ENCODE measurements at regions not wholly inside any gene's neighbourhood (a gene's known extent, or its start where the extent isn't known, plus 50 kb on each side); places are given as distances from the start of the nearest gene placed in this dataset.

DNA sequence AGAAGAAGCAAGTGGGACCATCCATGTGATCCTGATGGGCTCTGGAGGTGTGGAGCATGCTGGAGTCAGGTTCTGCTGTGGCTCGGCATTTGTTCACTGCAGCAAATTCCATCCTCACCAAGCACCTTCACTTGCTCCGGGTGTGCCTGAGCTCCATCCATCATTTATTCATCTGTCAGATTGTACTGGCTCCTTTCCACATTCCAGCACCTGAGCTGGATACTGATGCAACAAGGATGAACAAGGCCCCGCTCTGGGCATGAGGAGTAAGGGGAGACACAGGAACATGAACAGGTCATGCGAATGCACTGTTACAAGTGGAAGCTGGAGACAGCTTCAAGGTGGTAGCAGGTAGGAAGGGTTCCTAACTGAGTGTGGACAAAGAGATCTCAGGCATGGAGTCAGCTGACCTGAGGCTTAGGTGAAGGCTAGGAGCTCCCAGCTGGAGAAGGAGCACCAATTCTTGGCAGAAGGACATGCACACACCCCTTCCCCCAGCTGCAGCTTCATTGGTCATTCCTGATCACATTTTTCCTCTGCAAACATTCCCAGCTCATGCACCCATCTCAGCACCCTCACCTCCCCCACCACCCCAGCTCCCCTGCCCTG, 133.7 kb upstream of the ZMIZ1 start:
- TF ChIP-seq, protein P1, sequence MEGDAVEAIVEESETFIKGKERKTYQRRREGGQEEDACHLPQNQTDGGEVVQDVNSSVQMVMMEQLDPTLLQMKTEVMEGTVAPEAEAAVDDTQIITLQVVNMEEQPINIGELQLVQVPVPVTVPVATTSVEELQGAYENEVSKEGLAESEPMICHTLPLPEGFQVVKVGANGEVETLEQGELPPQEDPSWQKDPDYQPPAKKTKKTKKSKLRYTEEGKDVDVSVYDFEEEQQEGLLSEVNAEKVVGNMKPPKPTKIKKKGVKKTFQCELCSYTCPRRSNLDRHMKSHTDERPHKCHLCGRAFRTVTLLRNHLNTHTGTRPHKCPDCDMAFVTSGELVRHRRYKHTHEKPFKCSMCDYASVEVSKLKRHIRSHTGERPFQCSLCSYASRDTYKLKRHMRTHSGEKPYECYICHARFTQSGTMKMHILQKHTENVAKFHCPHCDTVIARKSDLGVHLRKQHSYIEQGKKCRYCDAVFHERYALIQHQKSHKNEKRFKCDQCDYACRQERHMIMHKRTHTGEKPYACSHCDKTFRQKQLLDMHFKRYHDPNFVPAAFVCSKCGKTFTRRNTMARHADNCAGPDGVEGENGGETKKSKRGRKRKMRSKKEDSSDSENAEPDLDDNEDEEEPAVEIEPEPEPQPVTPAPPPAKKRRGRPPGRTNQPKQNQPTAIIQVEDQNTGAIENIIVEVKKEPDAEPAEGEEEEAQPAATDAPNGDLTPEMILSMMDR (IDR thresholded peaks at IDR 0.05; ENCODE audit: borderline replicate concordance, control extremely low read depth, extremely low read depth, insufficient read depth, missing control alignments): no peak
- no peak for DNase-seq (ENCODE audit: low spot score)
- in situ Hi-C loops (cut with MboI; ENCODE audit: low sequenced_read_pairs, unreplicated experiment): no loop called here

- no peak for DNase-seq (ENCODE audit: low spot score)
- in situ Hi-C loops (cut with MboI; ENCODE audit: low sequenced_read_pairs, unreplicated experiment): no loop called here
- TF ChIP-seq, protein P1 (IDR thresholded peaks at IDR 0.05; ENCODE audit: borderline replicate concordance, control extremely low read depth, extremely low read depth, insufficient read depth, missing control alignments): no peak
Measured at GRCh38 chr10:78935697-78936407, 132.9 kb upstream of the ZMIZ1 start.

DNA sequence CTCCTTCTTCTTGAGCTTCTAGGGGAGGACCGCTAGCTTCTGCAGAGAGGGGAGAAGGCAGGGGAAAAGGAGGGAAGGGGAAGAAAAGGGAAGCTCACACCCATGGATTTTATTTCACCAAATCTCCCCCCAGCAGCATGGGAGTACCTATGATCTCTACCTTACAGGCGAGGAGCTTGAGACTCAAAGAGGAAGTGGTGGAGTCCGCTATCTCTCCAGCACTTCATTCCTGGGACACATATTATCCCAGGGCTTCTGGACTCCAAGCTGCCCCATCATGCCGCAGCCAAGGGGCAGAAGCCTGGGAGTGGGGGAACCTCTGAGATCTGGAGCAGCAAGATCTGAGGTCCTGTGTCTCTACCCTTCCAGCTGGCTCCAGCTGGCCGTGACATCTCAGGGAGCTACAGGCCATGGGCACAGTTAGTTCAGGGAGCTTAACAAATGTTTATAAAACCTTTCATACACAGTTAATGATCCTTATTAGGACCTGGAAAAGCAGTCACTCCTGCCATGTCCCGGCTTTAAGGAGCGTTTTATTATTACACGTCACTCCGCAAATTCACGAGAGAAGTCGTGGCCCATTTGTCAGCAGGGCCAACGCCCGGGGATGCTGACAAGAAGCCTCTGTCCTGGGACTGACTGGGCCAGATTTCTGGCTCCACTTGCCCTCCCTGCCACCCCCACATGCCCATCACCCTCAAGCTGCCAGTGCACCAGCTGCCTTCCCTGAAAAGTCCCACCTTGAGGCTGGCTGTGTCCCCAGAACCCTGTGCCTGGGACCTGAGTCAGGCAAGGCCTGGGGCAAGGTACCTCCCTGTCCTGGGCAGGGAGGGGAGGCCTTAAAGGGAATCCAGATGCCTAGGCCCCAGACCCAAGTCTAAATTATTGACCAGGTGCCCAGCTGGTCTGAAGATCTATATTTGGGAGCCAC, 132.1 kb upstream of the ZMIZ1 start:
- in situ Hi-C loops (cut with MboI; ENCODE audit: low sequenced_read_pairs, unreplicated experiment): no loop called here
- no peak for DNase-seq (ENCODE audit: low spot score)
- TF ChIP-seq, protein P1 (IDR thresholded peaks at IDR 0.05; ENCODE audit: borderline replicate concordance, control extremely low read depth, extremely low read depth, insufficient read depth, missing control alignments): no peak

DNA sequence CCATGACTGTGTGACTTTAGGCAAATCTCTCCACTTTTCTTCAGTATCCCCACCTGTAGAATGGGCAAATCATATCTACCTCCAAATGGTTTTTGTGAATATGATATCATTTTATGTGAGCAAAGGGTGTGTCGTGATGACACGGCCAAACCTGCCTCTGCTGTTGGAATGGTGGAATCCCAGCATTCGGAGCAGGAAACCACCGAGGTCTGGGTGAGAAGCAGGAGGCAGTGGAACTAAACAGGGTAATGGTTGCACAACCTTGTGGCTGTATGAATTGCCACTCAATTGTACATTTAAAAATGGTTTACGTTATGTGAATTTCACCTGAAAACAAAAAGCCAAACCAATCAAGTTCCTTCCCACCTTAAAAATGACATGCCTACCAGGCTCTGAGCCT, 131.4 kb upstream of the ZMIZ1 start:
- DNase-seq (ENCODE audit: low spot score): no peak
- in situ Hi-C loops (cut with MboI; ENCODE audit: low sequenced_read_pairs, unreplicated experiment): no loop called here
- TF ChIP-seq, protein P1 (IDR thresholded peaks at IDR 0.05; ENCODE audit: borderline replicate concordance, control extremely low read depth, extremely low read depth, insufficient read depth, missing control alignments): no peak

DNA sequence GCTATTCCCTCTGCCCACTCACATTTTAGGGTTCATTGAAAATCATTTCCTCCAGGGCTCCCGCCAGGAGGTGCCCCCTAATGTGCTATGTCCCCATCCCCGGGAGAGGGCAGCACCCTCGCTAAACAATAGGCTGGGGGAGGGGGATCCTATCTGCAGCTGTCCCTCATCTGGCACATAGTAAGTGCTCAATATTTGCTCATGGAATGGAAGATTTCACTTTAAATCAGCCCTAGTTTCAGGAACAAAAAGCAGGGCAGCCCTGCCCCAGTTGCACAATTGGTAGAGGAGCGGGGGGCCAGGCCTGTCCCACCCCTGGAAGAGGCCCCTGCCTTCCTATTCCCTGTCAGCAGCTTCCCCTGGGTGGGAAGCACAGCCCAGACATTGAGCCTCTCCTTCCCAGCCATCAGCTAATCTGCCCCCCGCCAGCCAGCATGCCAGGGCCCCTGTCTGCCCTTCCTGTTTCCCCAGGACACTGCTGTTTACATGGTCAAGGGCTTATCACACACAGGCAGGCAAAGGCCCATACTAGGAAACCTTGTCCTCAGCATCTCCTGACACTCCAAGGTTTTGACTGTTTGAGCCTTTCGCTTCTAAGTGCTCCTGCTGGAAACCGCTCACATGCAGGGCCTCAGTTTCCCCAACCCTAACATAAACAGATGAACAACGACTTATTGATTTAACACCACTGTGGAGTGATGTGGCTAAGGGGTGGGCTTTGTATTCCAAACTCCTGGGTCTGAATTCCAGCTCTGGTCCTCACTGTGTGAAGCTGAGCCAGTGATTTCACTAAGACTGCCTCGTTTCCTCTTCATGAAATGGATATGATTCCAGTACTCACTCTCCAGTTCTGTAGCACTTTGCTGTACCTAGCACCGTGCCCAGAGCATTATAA, 130.7 kb upstream of the ZMIZ1 start:
- in situ Hi-C loops (cut with MboI; ENCODE audit: low sequenced_read_pairs, unreplicated experiment): no loop called here
- peak; percentile 50 for DNase-seq (ENCODE audit: low spot score)
- TF ChIP-seq, protein P1 (IDR thresholded peaks at IDR 0.05; ENCODE audit: borderline replicate concordance, control extremely low read depth, extremely low read depth, insufficient read depth, missing control alignments): no peak

Data from GM13976 (cell line).